ENCODE measurements at regions not wholly inside any gene's neighbourhood (a gene's known extent, or its start where the extent isn't known, plus 50 kb on each side); places are given as distances from the start of the nearest gene placed in this dataset.

- Mint-ChIP-seq H3K36me3 (ENCODE audit: low read depth, unreplicated experiment) (no peaks in the 10 kb centered on the region), H3K27ac (ENCODE audit: unreplicated experiment) (no peak overlapping the region), H3K4me1 (ENCODE audit: unreplicated experiment) (peaks cover 3% of the 10 kb centered on the region), H3K9me3 (ENCODE audit: unreplicated experiment) (no peaks in the 10 kb centered on the region), H3K27me3 (ENCODE audit: unreplicated experiment) (no peaks in the 10 kb centered on the region), H3K4me3 (ENCODE audit: unreplicated experiment) (no peak overlapping the region)
- DNase-seq (ENCODE audit: low spot score), result no peak
- no peak for TF ChIP-seq CTCF (IDR thresholded peaks at IDR 0.05; ENCODE audit: unreplicated experiment)
Observed at GRCh38 chr9:3760031-3760430, 234.2 kb upstream of the RFX3 start.

GRCh38 chr9:3758816-3759576 is 233.2 kb upstream of the RFX3 start:
- TF ChIP-seq CTCF (IDR thresholded peaks at IDR 0.05; ENCODE audit: unreplicated experiment), result no peak
- H3K27ac Mint-ChIP-seq (ENCODE audit: unreplicated experiment), result no peak overlapping the region
- no peak for DNase-seq (ENCODE audit: low spot score)
- no peaks in the 10 kb centered on the region for H3K27me3 Mint-ChIP-seq (ENCODE audit: unreplicated experiment)
- no peak overlapping the region for H3K4me3 Mint-ChIP-seq (ENCODE audit: unreplicated experiment)
- peaks cover 3% of the 10 kb centered on the region for H3K4me1 Mint-ChIP-seq (ENCODE audit: unreplicated experiment)
- no peaks in the 10 kb centered on the region for H3K36me3 Mint-ChIP-seq (ENCODE audit: low read depth, unreplicated experiment)
- H3K9me3 Mint-ChIP-seq (ENCODE audit: unreplicated experiment), result no peaks in the 10 kb centered on the region

- H3K4me1 Mint-ChIP-seq (ENCODE audit: unreplicated experiment), result peaks cover 3% of the 10 kb centered on the region
- H3K4me3 Mint-ChIP-seq (ENCODE audit: unreplicated experiment), result no peak overlapping the region
- no peaks in the 10 kb centered on the region for H3K27me3 Mint-ChIP-seq (ENCODE audit: unreplicated experiment)
- H3K27ac Mint-ChIP-seq (ENCODE audit: unreplicated experiment), result no peak overlapping the region
- H3K36me3 Mint-ChIP-seq (ENCODE audit: low read depth, unreplicated experiment), result no peaks in the 10 kb centered on the region
- DNase-seq (ENCODE audit: low spot score), result no peak
- no peak for TF ChIP-seq CTCF (IDR thresholded peaks at IDR 0.05; ENCODE audit: unreplicated experiment)
- H3K9me3 Mint-ChIP-seq (ENCODE audit: unreplicated experiment), result no peaks in the 10 kb centered on the region
Observed at GRCh38 chr9:3756071-3756470, 230.3 kb upstream of the RFX3 start.

- no peaks in the 10 kb centered on the region for H3K4me1 Mint-ChIP-seq (ENCODE audit: unreplicated experiment)
- H3K4me3 Mint-ChIP-seq (ENCODE audit: unreplicated experiment), result no peak overlapping the region
- no peak for TF ChIP-seq CTCF (IDR thresholded peaks at IDR 0.05; ENCODE audit: unreplicated experiment)
- no peak for DNase-seq (ENCODE audit: low spot score)
- H3K36me3 Mint-ChIP-seq (ENCODE audit: low read depth, unreplicated experiment), result no peaks in the 10 kb centered on the region
- no peaks in the 10 kb centered on the region for H3K9me3 Mint-ChIP-seq (ENCODE audit: unreplicated experiment)
- H3K27me3 Mint-ChIP-seq (ENCODE audit: unreplicated experiment), result peaks cover 3% of the 10 kb centered on the region
- no peak overlapping the region for H3K27ac Mint-ChIP-seq (ENCODE audit: unreplicated experiment)
Observed at GRCh38 chr9:3751125-3751758, 225.4 kb upstream of the RFX3 start.

- Mint-ChIP-seq H3K4me3 (ENCODE audit: unreplicated experiment) (no peak overlapping the region), H3K4me1 (ENCODE audit: unreplicated experiment) (no peaks in the 10 kb centered on the region), H3K36me3 (ENCODE audit: low read depth, unreplicated experiment) (no peaks in the 10 kb centered on the region), H3K27me3 (ENCODE audit: unreplicated experiment) (peaks cover 3% of the 10 kb centered on the region), H3K27ac (ENCODE audit: unreplicated experiment) (no peak overlapping the region), H3K9me3 (ENCODE audit: unreplicated experiment) (no peaks in the 10 kb centered on the region)
- DNase-seq (ENCODE audit: low spot score), result no peak
- TF ChIP-seq CTCF (IDR thresholded peaks at IDR 0.05; ENCODE audit: unreplicated experiment), result no peak
Observed at GRCh38 chr9:3750321-3750720, 224.5 kb upstream of the RFX3 start.

All from endothelial cell (in vitro differentiated cells).